Stomach (tissue), 4 donors: ENCODE measurements at regions not wholly inside any gene's neighbourhood (a gene's known extent, or its start where the extent isn't known, plus 50 kb on each side); places are given as distances from the start of the nearest gene placed in this dataset.

Source experiments
- EP300 ChIP-seq: sonication (generic); formaldehyde crosslinking; IDR thresholded peaks from one replicate; pipeline ENCODE4 v1.6.1; 2017; ENCODE audit warnings: antibody characterized with exemption
- TF ChIP-seq, protein P1 (sequence below), 7 experiments: fragments of 450-650 bp in 4 of 7; fragments of 200-600 bp in 3 of 7; sonication (generic) in 3 of 7; IDR thresholded peaks; one replicate each; pipeline ENCODE4 v1.5.1; 2016 to 2019; ENCODE audit warnings: antibody characterized with exemption in 7 of 7, control low read depth in 2 of 7, mild to moderate bottlenecking in 1 of 7

GRCh38 chr10:124271676-124272075 is 147.0 kb downstream of the OAT start:
- TF ChIP-seq, protein P1, sequence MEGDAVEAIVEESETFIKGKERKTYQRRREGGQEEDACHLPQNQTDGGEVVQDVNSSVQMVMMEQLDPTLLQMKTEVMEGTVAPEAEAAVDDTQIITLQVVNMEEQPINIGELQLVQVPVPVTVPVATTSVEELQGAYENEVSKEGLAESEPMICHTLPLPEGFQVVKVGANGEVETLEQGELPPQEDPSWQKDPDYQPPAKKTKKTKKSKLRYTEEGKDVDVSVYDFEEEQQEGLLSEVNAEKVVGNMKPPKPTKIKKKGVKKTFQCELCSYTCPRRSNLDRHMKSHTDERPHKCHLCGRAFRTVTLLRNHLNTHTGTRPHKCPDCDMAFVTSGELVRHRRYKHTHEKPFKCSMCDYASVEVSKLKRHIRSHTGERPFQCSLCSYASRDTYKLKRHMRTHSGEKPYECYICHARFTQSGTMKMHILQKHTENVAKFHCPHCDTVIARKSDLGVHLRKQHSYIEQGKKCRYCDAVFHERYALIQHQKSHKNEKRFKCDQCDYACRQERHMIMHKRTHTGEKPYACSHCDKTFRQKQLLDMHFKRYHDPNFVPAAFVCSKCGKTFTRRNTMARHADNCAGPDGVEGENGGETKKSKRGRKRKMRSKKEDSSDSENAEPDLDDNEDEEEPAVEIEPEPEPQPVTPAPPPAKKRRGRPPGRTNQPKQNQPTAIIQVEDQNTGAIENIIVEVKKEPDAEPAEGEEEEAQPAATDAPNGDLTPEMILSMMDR (IDR thresholded peaks at IDR 0.05): no peak
- TF ChIP-seq EP300: no peak
